ENCODE measurements at regions not wholly inside any gene's neighbourhood (a gene's known extent, or its start where the extent isn't known, plus 50 kb on each side); places are given as distances from the start of the nearest gene placed in this dataset.

DNA sequence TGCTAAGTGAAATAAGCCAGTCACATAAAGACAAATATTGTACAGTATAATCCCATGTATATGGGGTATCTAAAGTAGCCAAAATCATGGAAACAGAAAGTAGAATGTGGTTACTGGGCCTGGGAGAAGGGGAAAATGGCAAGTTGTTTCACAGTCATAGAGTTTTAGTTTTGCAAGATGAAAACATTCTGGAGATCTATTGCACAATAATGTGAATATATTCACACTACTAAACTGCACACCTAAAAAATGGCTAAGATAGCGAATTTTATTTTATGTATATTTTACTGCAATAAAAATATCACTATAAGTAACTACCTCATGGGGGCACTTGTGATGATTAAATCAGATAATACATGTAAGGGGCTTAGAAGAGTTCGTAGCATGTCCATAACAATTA lies 72.0 kb upstream of the ARHGAP32 start:
- TF ChIP-seq, protein P1, sequence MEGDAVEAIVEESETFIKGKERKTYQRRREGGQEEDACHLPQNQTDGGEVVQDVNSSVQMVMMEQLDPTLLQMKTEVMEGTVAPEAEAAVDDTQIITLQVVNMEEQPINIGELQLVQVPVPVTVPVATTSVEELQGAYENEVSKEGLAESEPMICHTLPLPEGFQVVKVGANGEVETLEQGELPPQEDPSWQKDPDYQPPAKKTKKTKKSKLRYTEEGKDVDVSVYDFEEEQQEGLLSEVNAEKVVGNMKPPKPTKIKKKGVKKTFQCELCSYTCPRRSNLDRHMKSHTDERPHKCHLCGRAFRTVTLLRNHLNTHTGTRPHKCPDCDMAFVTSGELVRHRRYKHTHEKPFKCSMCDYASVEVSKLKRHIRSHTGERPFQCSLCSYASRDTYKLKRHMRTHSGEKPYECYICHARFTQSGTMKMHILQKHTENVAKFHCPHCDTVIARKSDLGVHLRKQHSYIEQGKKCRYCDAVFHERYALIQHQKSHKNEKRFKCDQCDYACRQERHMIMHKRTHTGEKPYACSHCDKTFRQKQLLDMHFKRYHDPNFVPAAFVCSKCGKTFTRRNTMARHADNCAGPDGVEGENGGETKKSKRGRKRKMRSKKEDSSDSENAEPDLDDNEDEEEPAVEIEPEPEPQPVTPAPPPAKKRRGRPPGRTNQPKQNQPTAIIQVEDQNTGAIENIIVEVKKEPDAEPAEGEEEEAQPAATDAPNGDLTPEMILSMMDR (IDR thresholded peaks at IDR 0.05): no peak
- TF ChIP-seq POLR2A (IDR thresholded peaks at IDR 0.05): no peak
- WGBS, 4 donors: 93 to 97% (median 97%) methylated on average over 2 of the region's 2 CpGs
- DNase-seq (no peak), ATAC-seq (no peak)
- Histone ChIP-seq H3K27ac (no peak overlapping the region), H3K4me3 (no peak overlapping the region), H3K36me3 (no peaks in the 10 kb centered on the region), H3K27me3 (no peaks in the 10 kb centered on the region), H3K9me3 (no peaks in the 10 kb centered on the region), H3K4me1 (peaks cover 0 to 9% (median 0%) of the 10 kb centered on the region in 12 donors)
- intact Hi-C loops (cut with DNase I): no loop called here

DNA sequence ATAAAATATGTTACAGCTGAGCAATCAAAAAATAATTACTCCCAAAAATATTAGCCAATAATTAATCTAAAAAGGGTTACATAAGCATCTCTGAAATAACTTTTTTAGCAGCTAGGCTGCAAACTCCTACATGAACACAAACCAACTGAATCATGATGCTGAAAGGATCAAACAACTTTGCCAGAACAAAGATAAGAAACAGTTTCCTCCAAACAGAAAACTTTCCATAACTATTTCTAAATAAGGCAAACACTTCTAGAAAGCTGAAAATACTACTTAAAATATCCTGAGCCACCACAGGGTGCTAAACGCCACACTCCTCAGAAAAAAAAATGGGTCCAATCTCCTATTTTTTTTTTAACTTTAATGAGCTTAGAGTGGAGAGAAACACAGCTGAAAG lies 68.6 kb upstream of the ARHGAP32 start:
- Histone ChIP-seq H3K27ac (no peak overlapping the region), H3K36me3 (no peaks in the 10 kb centered on the region), H3K4me3 (no peak overlapping the region), H3K9me3 (no peaks in the 10 kb centered on the region), H3K27me3 (no peaks in the 10 kb centered on the region), H3K4me1 (peaks cover 0 to 8% (median 0%) of the 10 kb centered on the region in 12 donors)
- WGBS, 4 donors: 68 to 81% (median 77%) methylated on average over 1 of the region's 1 CpG
- no peak for TF ChIP-seq POLR2A (IDR thresholded peaks at IDR 0.05)
- TF ChIP-seq, protein P1 (IDR thresholded peaks at IDR 0.05): no peak
- no peak for DNase-seq
- intact Hi-C loops (cut with DNase I): no loop called here
- ATAC-seq: peak in 1 of 4 donors; percentile 28

DNA sequence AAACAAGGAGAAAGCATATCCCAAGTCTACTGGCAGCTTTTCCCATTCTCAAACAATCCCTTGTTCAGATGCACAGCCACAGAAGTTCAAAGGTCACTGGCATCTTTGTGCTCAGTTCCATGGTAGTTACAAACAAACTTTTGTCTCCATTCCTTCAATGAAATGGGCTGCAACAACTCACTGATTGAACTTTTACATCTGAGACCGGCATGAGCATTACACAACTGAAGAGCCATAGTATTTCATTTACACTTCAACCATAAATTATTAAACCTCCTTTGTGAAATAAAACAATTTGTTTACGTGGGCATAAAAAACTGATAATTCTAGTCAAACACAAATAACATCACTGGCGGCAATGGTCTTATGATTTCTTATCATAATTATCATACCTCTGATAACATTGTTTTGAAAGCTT lies 67.8 kb upstream of the ARHGAP32 start:
- Histone ChIP-seq H3K4me3 (no peak overlapping the region), H3K27ac (no peak overlapping the region), H3K9me3 (no peaks in the 10 kb centered on the region), H3K27me3 (no peaks in the 10 kb centered on the region), H3K36me3 (no peaks in the 10 kb centered on the region), H3K4me1 (peaks cover 0 to 8% (median 0%) of the 10 kb centered on the region in 12 donors)
- WGBS, 4 donors: 88 to 95% (median 91%) methylated on average over 3 of the region's 3 CpGs
- intact Hi-C loops (cut with DNase I): no loop called here
- ATAC-seq: no peak
- no peak for TF ChIP-seq POLR2A (IDR thresholded peaks at IDR 0.05)
- TF ChIP-seq, protein P1 (IDR thresholded peaks at IDR 0.05): no peak
- no peak for DNase-seq

DNA sequence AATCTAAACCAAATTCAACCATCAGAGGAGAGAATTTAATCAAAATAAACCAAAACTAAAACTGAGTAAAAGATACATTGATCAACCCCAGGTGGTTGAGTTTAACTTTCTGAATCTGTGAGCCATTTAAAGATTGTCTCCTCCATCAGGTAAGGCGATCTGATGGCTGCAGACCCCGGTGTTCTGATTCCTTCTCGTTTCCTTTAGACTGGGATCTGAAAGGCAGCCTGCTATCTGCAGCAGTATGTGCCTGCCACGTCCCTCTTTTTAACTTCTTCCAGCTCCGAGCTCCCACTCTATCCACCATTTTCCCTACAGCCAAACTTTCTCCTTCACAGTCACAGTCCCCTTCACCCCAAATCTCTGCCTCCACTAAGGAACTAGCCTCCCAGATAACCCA lies 66.1 kb upstream of the ARHGAP32 start:
- TF ChIP-seq, protein P1 (IDR thresholded peaks at IDR 0.05): no peak
- no peak for TF ChIP-seq POLR2A (IDR thresholded peaks at IDR 0.05)
- Histone ChIP-seq H3K4me1 (peaks cover 0 to 8% (median 0%) of the 10 kb centered on the region in 12 donors), H3K9me3 (no peaks in the 10 kb centered on the region), H3K27me3 (no peaks in the 10 kb centered on the region), H3K27ac (no peak overlapping the region), H3K4me3 (no peak overlapping the region), H3K36me3 (no peaks in the 10 kb centered on the region)
- DNase-seq (no peak), ATAC-seq (no peak)
- intact Hi-C loops (cut with DNase I): no loop called here
- 64 to 79% (median 75%) methylated on average over 5 of the region's 5 CpGs for WGBS, 4 donors

All from heart left ventricle (tissue), 16 donors.